Lower leg skin (tissue), 4 donors: ENCODE measurements at regions not wholly inside any gene's neighbourhood (a gene's known extent, or its start where the extent isn't known, plus 50 kb on each side); places are given as distances from the start of the nearest gene placed in this dataset.

Experiments
- DNase-seq, 2 donors: peaks; one replicate each; pipeline ENCODE4 v3.0.0-alpha.2; 2019; ENCODE audit warnings: low spot score in 2 of 2
- H3K4me3 ChIP-seq: fragments of 200-600 bp; sonication (generic); 2 replicates; pipeline ENCODE4 v1.5.1; 2017; ENCODE audit warnings: mild to moderate bottlenecking, low read depth; ENCODE audit not compliant: poor library complexity, severe bottlenecking
- POLR2A ChIP-seq, 2 donors: fragments of 450-650 bp; IDR thresholded peaks; one replicate each; pipeline ENCODE4 v1.6.1; 2016 to 2017; ENCODE audit warnings: antibody characterized with exemption in 2 of 2, mild to moderate bottlenecking in 1 of 2, moderate library complexity in 1 of 2
- WGBS, 2 donors: methylation state at CpG; one replicate each; pipeline ENCODE4 v1.1.5; 2018; 5-methylcytosine and 5-hydroxymethylcytosine counted together
- intact Hi-C: fragments of 100-400 bp; cut with DNase I; formaldehyde crosslinking; loops from one replicate; pipeline ENCODE4 v1.15.0; 2023; ENCODE audit warnings: low total_unique reads
- TF ChIP-seq, protein P1 (sequence below), 3 donors: fragments of 450-650 bp; IDR thresholded peaks; one replicate each; pipeline ENCODE4 v1.5.1; 2016; ENCODE audit warnings: antibody characterized with exemption in 3 of 3, mild to moderate bottlenecking in 3 of 3, moderate library complexity in 2 of 3

DNA sequence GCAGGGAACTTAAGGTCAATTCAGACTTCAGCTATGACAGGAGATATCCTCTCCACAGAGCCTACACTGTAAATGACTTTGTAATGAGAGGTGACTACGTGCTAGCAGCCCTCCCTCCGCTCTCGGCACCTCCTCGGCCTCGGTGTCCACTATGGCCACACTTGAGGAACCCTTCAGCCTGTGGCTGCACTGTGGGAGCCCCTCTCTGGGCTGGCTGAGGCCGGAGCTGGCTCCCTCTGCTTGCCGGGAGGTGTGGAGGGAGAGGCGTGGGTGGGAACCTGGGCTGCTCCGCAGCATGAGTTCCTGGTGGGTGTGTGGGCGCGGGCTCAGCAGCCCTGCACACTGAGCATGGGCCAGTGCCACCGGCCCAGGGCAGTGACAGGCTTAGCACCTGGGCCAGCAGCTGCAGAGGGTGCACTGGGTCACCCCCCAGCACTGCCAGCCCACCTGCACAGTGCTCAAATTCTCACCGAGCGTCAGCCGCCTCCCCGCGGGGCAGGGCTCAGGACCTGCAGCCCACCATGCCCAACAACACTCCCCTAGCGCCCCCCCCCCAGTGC, 137.6 kb upstream of the SPACA7 start:
- TF ChIP-seq, protein P1, sequence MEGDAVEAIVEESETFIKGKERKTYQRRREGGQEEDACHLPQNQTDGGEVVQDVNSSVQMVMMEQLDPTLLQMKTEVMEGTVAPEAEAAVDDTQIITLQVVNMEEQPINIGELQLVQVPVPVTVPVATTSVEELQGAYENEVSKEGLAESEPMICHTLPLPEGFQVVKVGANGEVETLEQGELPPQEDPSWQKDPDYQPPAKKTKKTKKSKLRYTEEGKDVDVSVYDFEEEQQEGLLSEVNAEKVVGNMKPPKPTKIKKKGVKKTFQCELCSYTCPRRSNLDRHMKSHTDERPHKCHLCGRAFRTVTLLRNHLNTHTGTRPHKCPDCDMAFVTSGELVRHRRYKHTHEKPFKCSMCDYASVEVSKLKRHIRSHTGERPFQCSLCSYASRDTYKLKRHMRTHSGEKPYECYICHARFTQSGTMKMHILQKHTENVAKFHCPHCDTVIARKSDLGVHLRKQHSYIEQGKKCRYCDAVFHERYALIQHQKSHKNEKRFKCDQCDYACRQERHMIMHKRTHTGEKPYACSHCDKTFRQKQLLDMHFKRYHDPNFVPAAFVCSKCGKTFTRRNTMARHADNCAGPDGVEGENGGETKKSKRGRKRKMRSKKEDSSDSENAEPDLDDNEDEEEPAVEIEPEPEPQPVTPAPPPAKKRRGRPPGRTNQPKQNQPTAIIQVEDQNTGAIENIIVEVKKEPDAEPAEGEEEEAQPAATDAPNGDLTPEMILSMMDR (IDR thresholded peaks at IDR 0.05), result no peak
- no peak for TF ChIP-seq POLR2A (IDR thresholded peaks at IDR 0.05)
- no peak overlapping the region for H3K4me3 ChIP-seq
- intact Hi-C loops, result no loop called here
- WGBS, 2 donors, result 83 to 89% methylated on average over 8 to 18 of the region's 18 CpGs
- DNase-seq, result peak in 1 of 2 donors; percentile 68

DNA sequence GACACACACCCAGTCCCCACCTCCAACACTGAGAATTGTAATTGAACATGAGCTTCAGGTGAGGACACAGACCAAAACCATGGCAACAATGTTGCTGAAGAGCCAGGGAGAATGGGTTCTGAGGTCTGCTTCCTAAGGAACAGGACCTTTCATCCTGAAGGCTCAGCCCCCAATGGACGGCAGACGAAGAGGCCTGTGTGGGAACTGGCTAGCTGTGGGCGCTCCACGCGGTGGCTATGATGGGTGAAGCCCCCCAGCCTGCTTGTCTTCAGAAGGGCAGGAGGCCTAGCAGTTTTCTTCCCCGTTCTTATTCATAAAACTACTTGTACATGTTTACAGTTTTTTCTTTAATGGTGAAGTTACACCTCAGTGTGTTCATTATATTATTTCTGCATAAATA, 136.1 kb upstream of the SPACA7 start:
- 74 to 75% methylated on average over 6 of the region's 6 CpGs for WGBS, 2 donors
- H3K4me3 ChIP-seq, result no peak overlapping the region
- no peak for TF ChIP-seq POLR2A (IDR thresholded peaks at IDR 0.05)
- TF ChIP-seq, protein P1 (IDR thresholded peaks at IDR 0.05), result no peak
- intact Hi-C loops, result no loop called here
- peak in 1 of 2 donors; percentile 23 for DNase-seq

DNA sequence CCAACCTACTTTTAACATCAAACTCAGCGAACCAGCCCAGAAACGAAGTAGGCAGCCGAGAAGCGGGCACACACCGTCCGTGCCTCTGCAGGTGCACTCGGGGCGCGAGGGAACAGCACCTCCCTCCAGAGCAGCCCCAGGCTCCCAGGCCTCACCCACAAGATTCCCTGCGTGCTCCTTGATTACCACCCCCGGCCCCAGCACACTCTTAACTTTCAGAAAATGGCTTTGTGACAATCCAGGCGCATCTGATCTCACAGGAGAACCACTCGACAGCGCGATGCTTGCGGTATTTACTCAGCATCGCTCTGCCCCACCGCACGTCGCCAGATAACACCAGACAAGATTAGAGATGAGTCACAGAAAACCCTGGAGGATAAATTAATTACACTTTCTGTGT, 134.9 kb upstream of the SPACA7 start:
- TF ChIP-seq POLR2A (IDR thresholded peaks at IDR 0.05), result no peak
- TF ChIP-seq, protein P1 (IDR thresholded peaks at IDR 0.05), result no peak
- WGBS, 2 donors, result 63 to 66% methylated on average over 20 of the region's 20 CpGs
- DNase-seq, result peak in 1 of 2 donors; percentile 62
- intact Hi-C loops, result no loop called here
- no peak overlapping the region for H3K4me3 ChIP-seq

DNA sequence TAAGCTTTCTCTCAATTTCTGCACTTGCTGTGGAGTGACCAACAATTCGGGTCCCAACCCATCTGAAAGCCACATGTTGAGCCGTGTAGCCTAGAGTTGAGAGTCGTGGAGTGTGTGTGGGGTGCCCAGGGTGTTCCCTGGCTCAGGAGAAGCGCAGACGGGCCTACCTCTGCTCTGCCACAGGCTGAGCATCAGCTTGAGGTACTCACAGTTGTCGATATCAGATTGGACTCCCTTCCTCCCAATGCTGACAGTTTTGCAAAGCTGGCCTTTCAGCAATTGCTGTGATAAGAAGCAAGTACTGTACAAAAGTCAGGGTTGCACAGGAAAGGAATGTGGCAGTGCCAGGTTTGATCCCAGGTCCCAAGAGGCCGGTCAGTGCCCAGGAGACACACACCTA, 133.4 kb upstream of the SPACA7 start:
- peak in 1 of 2 donors; percentile 68 for DNase-seq
- intact Hi-C loops, result no loop called here
- no peak for TF ChIP-seq POLR2A (IDR thresholded peaks at IDR 0.05)
- TF ChIP-seq, protein P1 (IDR thresholded peaks at IDR 0.05), result no peak
- no peak overlapping the region for H3K4me3 ChIP-seq
- 72 to 73% methylated on average over 7 of the region's 7 CpGs for WGBS, 2 donors

DNA sequence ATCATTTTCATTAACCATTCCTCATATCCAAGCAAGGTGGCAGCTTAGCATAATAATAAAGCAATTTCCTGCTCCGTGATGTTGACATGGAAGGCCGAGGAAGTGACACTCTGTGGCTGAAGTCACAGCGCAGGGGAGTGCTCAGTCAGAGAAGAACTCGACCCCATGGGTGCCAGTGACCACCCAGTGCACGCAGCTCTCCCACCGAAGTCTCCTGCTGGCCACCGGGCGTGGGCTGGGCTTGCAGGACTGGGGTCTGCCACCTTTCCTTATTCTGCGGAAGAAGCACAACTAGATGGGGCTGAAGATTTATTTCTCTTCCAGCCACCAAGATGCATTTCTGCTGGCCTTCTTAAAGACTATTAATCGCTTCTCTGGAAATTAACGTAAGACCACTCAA, 132.1 kb upstream of the SPACA7 start:
- no peak overlapping the region for H3K4me3 ChIP-seq
- TF ChIP-seq, protein P1 (IDR thresholded peaks at IDR 0.05), result no peak
- TF ChIP-seq POLR2A (IDR thresholded peaks at IDR 0.05), result no peak
- 70 to 72% methylated on average over 11 of the region's 11 CpGs for WGBS, 2 donors
- intact Hi-C loops, result no loop called here
- peak in 1 of 2 donors; percentile 73 for DNase-seq
